Loucy (cell line): ENCODE measurements at regions not wholly inside any gene's neighbourhood (a gene's known extent, or its start where the extent isn't known, plus 50 kb on each side); places are given as distances from the start of the nearest gene placed in this dataset.
"Not testable (repeated sequence)": the region's sequence is repeated elsewhere in the genome, so short reads cannot be mapped to it uniquely, and the experiment has no call there.

Experiments used
- H2AFZ ChIP-seq: fragments of 200-600 bp; sonication (generic); 2 replicates; pipeline ENCODE4 v1.6.0; 2016; ENCODE audit warnings: antibody characterized with exemption, mild to moderate bottlenecking, low read length, moderate library complexity
- H3F3A ChIP-seq: fragments of 200-600 bp; 2 replicates; pipeline ENCODE4 v1.6.0; 2016; ENCODE audit warnings: antibody characterized with exemption, low read depth, mild to moderate bottlenecking
- H3K27me3 ChIP-seq: fragments of 200-600 bp; sonication (generic); 2 replicates; pipeline ENCODE4 v1.6.1; 2014; ENCODE audit warnings: low read length, mild to moderate bottlenecking; ENCODE audit not compliant: insufficient read depth, poor library complexity, severe bottlenecking
- H3K36me3 ChIP-seq: fragments of 200-600 bp; sonication (generic); 2 replicates; pipeline ENCODE4 v1.6.1; 2016; ENCODE audit warnings: low read length; ENCODE audit not compliant: insufficient read depth
- H3K4me1 ChIP-seq: fragments of 200-600 bp; sonication (generic); 2 replicates; pipeline ENCODE4 v1.5.1; 2014; ENCODE audit warnings: low read length, mild to moderate bottlenecking; ENCODE audit not compliant: insufficient read depth, poor library complexity, severe bottlenecking
- H3K4me2 ChIP-seq: fragments of 200-600 bp; sonication (generic); 2 replicates; pipeline ENCODE4 v1.6.0; 2014; ENCODE audit warnings: antibody characterized with exemption, low read length, low read depth, mild to moderate bottlenecking; ENCODE audit not compliant: poor library complexity, severe bottlenecking
- H3K4me3 ChIP-seq: fragments of 200-600 bp; sonication (generic); 2 replicates; pipeline ENCODE4 v1.5.1; 2014; ENCODE audit warnings: low read length, mild to moderate bottlenecking, mixed read lengths; ENCODE audit not compliant: poor library complexity, severe bottlenecking
- H3K79me2 ChIP-seq: fragments of 200-600 bp; sonication (generic); 2 replicates; pipeline ENCODE4 v1.6.1; 2014; ENCODE audit warnings: low read length; ENCODE audit not compliant: insufficient read depth
- H3K9ac ChIP-seq: fragments of 200-600 bp; sonication (generic); 2 replicates; pipeline ENCODE4 v1.6.0; 2014; ENCODE audit warnings: mild to moderate bottlenecking, low read depth, low read length, moderate library complexity; ENCODE audit not compliant: poor library complexity, severe bottlenecking
- H3K9me2 ChIP-seq: fragments of 200-600 bp; sonication (generic); replicated peaks from 2 replicates; pipeline ENCODE4 v1.6.1; 2016; ENCODE audit warnings: low read depth, low read length, mixed read lengths
- H3K9me3 ChIP-seq: fragments of 200-600 bp; sonication (generic); 2 replicates; pipeline ENCODE4 v1.6.1; 2014; ENCODE audit warnings: mild to moderate bottlenecking, antibody characterized with exemption, low read length, low read depth; ENCODE audit not compliant: insufficient read depth
- H4K20me1 ChIP-seq: fragments of 200-600 bp; sonication (generic); 2 replicates; pipeline ENCODE4 v1.6.0; 2014; ENCODE audit warnings: antibody characterized with exemption, low read length, mild to moderate bottlenecking; ENCODE audit not compliant: insufficient read depth, poor library complexity, severe bottlenecking
- EZH2phosphoT487 ChIP-seq: fragments of 200-600 bp; IDR thresholded peaks from 2 replicates; pipeline ENCODE4 v1.6.1; 2018; ENCODE audit warnings: antibody characterized with exemption, mild to moderate bottlenecking, moderate library complexity, borderline replicate concordance
- TF ChIP-seq, protein P1 (sequence below): fragments of 200-600 bp; sonication (generic); conservative IDR thresholded peaks from 2 replicates; pipeline ENCODE4 v1.5.1; 2014; ENCODE audit warnings: mild to moderate bottlenecking, antibody characterized with exemption, low read length

DNA sequence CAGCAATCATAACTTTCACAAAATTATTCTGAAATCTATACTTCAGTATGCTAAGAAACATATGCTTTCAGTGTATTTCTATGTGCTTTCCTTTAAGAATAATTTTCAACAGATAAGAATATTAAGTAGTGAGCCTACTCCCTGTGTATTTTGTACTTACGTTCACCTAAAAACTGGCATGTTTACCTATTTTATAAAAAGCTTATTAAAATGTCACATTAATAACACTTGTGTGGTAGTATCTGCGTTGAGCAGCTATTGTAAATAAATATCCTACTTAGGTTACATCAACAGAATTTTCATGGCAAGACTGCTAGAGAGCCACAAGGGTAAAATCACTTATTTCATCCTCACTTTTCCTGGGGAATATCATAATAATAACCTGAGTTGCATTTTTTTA is 113.4 kb upstream of the SLITRK5 start:
- Histone ChIP-seq H3F3A (no peaks in the 10 kb centered on the region), H3K4me1 (no peaks in the 10 kb centered on the region), H3K27me3 (no peaks in the 10 kb centered on the region), H3K9me2 (no peaks in the 10 kb centered on the region), H3K79me2 (no peaks in the 10 kb centered on the region), H3K9ac (no peak overlapping the region), H3K36me3 (no peaks in the 10 kb centered on the region), H3K4me3 (no peak overlapping the region), H4K20me1 (no peaks in the 10 kb centered on the region), H2AFZ (no peak overlapping the region), H3K4me2 (no peak overlapping the region), H3K9me3 (no peaks in the 10 kb centered on the region)
- no peak for TF ChIP-seq EZH2phosphoT487
- TF ChIP-seq, protein P1, sequence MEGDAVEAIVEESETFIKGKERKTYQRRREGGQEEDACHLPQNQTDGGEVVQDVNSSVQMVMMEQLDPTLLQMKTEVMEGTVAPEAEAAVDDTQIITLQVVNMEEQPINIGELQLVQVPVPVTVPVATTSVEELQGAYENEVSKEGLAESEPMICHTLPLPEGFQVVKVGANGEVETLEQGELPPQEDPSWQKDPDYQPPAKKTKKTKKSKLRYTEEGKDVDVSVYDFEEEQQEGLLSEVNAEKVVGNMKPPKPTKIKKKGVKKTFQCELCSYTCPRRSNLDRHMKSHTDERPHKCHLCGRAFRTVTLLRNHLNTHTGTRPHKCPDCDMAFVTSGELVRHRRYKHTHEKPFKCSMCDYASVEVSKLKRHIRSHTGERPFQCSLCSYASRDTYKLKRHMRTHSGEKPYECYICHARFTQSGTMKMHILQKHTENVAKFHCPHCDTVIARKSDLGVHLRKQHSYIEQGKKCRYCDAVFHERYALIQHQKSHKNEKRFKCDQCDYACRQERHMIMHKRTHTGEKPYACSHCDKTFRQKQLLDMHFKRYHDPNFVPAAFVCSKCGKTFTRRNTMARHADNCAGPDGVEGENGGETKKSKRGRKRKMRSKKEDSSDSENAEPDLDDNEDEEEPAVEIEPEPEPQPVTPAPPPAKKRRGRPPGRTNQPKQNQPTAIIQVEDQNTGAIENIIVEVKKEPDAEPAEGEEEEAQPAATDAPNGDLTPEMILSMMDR = no peak

GRCh38 chr13:87561580-87561979 is 109.6 kb upstream of the SLITRK5 start:
- H3K9me2 ChIP-seq, H3K4me1 ChIP-seq, H2AFZ ChIP-seq, H3K79me2 ChIP-seq, H3K4me2 ChIP-seq, H3K36me3 ChIP-seq, H3K27me3 ChIP-seq, H3K9me3 ChIP-seq, H3K9ac ChIP-seq, H3K4me3 ChIP-seq, H3F3A ChIP-seq, H4K20me1 ChIP-seq: not testable (repeated sequence)

- no peaks in the 10 kb centered on the region for H3F3A ChIP-seq
- no peak overlapping the region for H3K4me3 ChIP-seq
- no peaks in the 10 kb centered on the region for H3K4me1 ChIP-seq
- no peaks in the 10 kb centered on the region for H3K9me3 ChIP-seq
- TF ChIP-seq, protein P1 = no peak
- no peak for TF ChIP-seq EZH2phosphoT487
- H3K36me3 ChIP-seq = no peaks in the 10 kb centered on the region
- no peaks in the 10 kb centered on the region for H3K79me2 ChIP-seq
- no peaks in the 10 kb centered on the region for H4K20me1 ChIP-seq
- H3K4me2 ChIP-seq = no peak overlapping the region
- H3K9ac ChIP-seq = no peak overlapping the region
- H3K27me3 ChIP-seq = no peaks in the 10 kb centered on the region
- H3K9me2 ChIP-seq = no peaks in the 10 kb centered on the region
- H2AFZ ChIP-seq = no peak overlapping the region
Observed at GRCh38 chr13:87570669-87571068, 100.5 kb upstream of the SLITRK5 start.

DNA sequence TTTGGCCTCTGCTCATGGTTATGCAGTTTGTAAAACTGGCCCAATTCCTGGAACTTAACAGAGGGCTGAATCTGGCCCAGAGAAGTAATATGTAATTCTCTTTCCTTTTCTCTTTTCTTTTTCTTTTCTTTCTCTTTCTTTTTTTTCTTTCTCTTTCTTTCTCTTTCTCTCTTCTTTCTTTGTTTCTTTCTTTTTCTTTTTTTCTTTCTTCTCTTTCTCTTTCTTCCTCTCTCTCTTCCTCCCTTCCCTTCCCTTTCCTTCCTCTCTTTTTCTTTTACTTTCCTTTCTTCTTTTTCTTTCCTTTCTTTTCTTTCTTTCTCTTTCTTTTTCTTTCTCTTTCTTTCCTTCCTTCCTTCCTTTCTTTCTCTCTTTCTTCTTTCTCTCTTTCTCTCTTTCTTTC is 88.8 kb upstream of the SLITRK5 start:
- no peak overlapping the region for H2AFZ ChIP-seq
- H3K27me3 ChIP-seq = no peaks in the 10 kb centered on the region
- no peaks in the 10 kb centered on the region for H3K9me3 ChIP-seq
- no peaks in the 10 kb centered on the region for H3K36me3 ChIP-seq
- H3K9me2 ChIP-seq = no peaks in the 10 kb centered on the region
- H3K79me2 ChIP-seq = no peaks in the 10 kb centered on the region
- no peak overlapping the region for H3K4me2 ChIP-seq
- no peak overlapping the region for H3K4me3 ChIP-seq
- no peaks in the 10 kb centered on the region for H3F3A ChIP-seq
- TF ChIP-seq, protein P1 = no peak
- TF ChIP-seq EZH2phosphoT487 = no peak
- no peak overlapping the region for H3K9ac ChIP-seq
- H3K4me1 ChIP-seq = no peaks in the 10 kb centered on the region
- H4K20me1 ChIP-seq = no peaks in the 10 kb centered on the region
